Esophagus muscularis mucosa (tissue), 4 donors: ENCODE measurements at regions not wholly inside any gene's neighbourhood (a gene's known extent, or its start where the extent isn't known, plus 50 kb on each side); places are given as distances from the start of the nearest gene placed in this dataset.
"Not testable (repeated sequence)": the region's sequence is repeated elsewhere in the genome, so short reads cannot be mapped to it uniquely, and the experiment has no call there.

ENCODE experiments used
- DNase-seq: peaks from one replicate; pipeline ENCODE4 v3.0.0-alpha.2; 2017; ENCODE audit errors: extremely low spot score
- H3K27ac ChIP-seq, 4 donors: fragments of 200-600 bp; sonication (generic); replicated peaks in 1 of 4; 1 replicate in 3 of 4; 2 replicates in 1 of 4; pipeline ENCODE4 v1.5.1; 2016 to 2019; ENCODE audit warnings: mild to moderate bottlenecking in 1 of 4
- H3K27me3 ChIP-seq, 4 donors: fragments of 200-600 bp; sonication (generic); one replicate each; pipeline versions ENCODE4 v1.5.1 to v1.6.0; 2016 to 2019
- H3K36me3 ChIP-seq, 4 donors: fragments of 200-600 bp; sonication (generic); one replicate each; pipeline ENCODE4 v1.5.1; 2016 to 2019
- H3K4me1 ChIP-seq, 4 donors: fragments of 200-600 bp; sonication (generic); one replicate each; pipeline ENCODE4 v1.5.1; 2016 to 2019
- H3K4me3 ChIP-seq, 4 donors: fragments of 200-600 bp; sonication (generic); 1 replicate in 2 of 4; 2 replicates in 2 of 4; pipeline ENCODE4 v1.5.1; 2016 to 2019; ENCODE audit warnings: mild to moderate bottlenecking in 4 of 4, moderate library complexity in 1 of 4
- H3K9me3 ChIP-seq, 4 donors: fragments of 200-600 bp; sonication (generic); 1 replicate in 3 of 4; 2 replicates in 1 of 4; pipeline ENCODE4 v1.5.1; 2016 to 2019
- CTCF ChIP-seq, 3 experiments: fragments of 200-600 bp in 2 of 3; fragments of 450-650 bp in 1 of 3; sonication (generic) in 2 of 3; IDR thresholded peaks; one replicate each; pipeline ENCODE4 v1.5.1; 2017 to 2019; ENCODE audit warnings: antibody characterized with exemption in 3 of 3, mild to moderate bottlenecking in 2 of 3, moderate library complexity in 1 of 3
- EP300 ChIP-seq: sonication (generic); formaldehyde crosslinking; IDR thresholded peaks from one replicate; pipeline ENCODE4 v1.6.1; 2017; ENCODE audit warnings: antibody characterized with exemption
- POLR2A ChIP-seq: fragments of 450-650 bp; IDR thresholded peaks from one replicate; pipeline ENCODE4 v1.6.1; 2017; ENCODE audit warnings: antibody characterized with exemption, moderate library complexity, mild to moderate bottlenecking, low read depth
- POLR2AphosphoS5 ChIP-seq, 2 donors: sonication (generic); formaldehyde crosslinking; IDR thresholded peaks; one replicate each; pipeline ENCODE4 v1.6.1; 2017; ENCODE audit warnings: antibody characterized with exemption in 2 of 2
- WGBS: methylation state at CpG from one replicate; pipeline ENCODE4 v1.1.5; 2018; 5-methylcytosine and 5-hydroxymethylcytosine counted together
- intact Hi-C: fragments of 100-400 bp; cut with DNase I; formaldehyde crosslinking; loops from one replicate; pipeline ENCODE4 v1.15.1; 2023

GRCh38 chr4:64105903-64106302, 303.3 kb downstream of the TECRL start:
- WGBS: 48% methylated on average over 1 of the region's 1 CpG

GRCh38 chr4:64095398-64095797, 313.9 kb downstream of the TECRL start:
- Histone ChIP-seq H3K4me3 (no peak overlapping the region), H3K27me3 (no peaks in the 10 kb centered on the region), H3K9me3 (no peaks in the 10 kb centered on the region), H3K4me1 (no peaks in the 10 kb centered on the region), H3K36me3 (no peaks in the 10 kb centered on the region), H3K27ac (no peak overlapping the region)
- intact Hi-C loops: no loop called here
- DNase-seq: no peak
- TF ChIP-seq EP300: no peak
- TF ChIP-seq POLR2AphosphoS5 (IDR thresholded peaks at IDR 0.05): no peak
- no peak for TF ChIP-seq CTCF (IDR thresholded peaks at IDR 0.05)
- TF ChIP-seq POLR2A: no peak
- 33% methylated on average over 1 of the region's 1 CpG for whole genome bisulfite sequencing

More at GRCh38 chr4:64105903-64106302, 303.3 kb downstream of the TECRL start:
- H3K27ac ChIP-seq: no peak overlapping the region
- H3K36me3 ChIP-seq: no peaks in the 10 kb centered on the region
- H3K4me3 ChIP-seq: no peak overlapping the region
- H3K27me3 ChIP-seq: no peaks in the 10 kb centered on the region
- no peaks in the 10 kb centered on the region for H3K4me1 ChIP-seq
- no peaks in the 10 kb centered on the region for H3K9me3 ChIP-seq
- DNase-seq: no peak
- intact Hi-C loops: no loop called here
- no peak for TF ChIP-seq POLR2AphosphoS5 (IDR thresholded peaks at IDR 0.05)
- TF ChIP-seq EP300: no peak

- DNase-seq: no peak
- Histone ChIP-seq H3K27ac (no peak overlapping the region), H3K4me1 (no peaks in the 10 kb centered on the region), H3K27me3 (no peaks in the 10 kb centered on the region), H3K9me3 (no peaks in the 10 kb centered on the region), H3K36me3 (no peaks in the 10 kb centered on the region), H3K4me3 (no peak overlapping the region)
- intact Hi-C loops: no loop called here
- TF ChIP-seq EP300: no peak
- TF ChIP-seq POLR2A: no peak
- TF ChIP-seq CTCF (IDR thresholded peaks at IDR 0.05): no peak
- no peak for TF ChIP-seq POLR2AphosphoS5 (IDR thresholded peaks at IDR 0.05)
Measured at GRCh38 chr4:64079316-64079715, 329.9 kb downstream of the TECRL start.

- H3K27me3 ChIP-seq: no peaks in the 10 kb centered on the region
- no peaks in the 10 kb centered on the region for H3K4me1 ChIP-seq
- no peaks in the 10 kb centered on the region for H3K9me3 ChIP-seq
- TF ChIP-seq EP300: no peak
- TF ChIP-seq POLR2A: no peak
- TF ChIP-seq POLR2AphosphoS5 (IDR thresholded peaks at IDR 0.05): no peak
- TF ChIP-seq CTCF (IDR thresholded peaks at IDR 0.05): no peak
- DNase-seq: no peak
- WGBS: 59% methylated on average over 4 of the region's 4 CpGs
- no peak overlapping the region for H3K4me3 ChIP-seq
- H3K27ac ChIP-seq: no peak overlapping the region
- intact Hi-C loops: no loop called here
- H3K36me3 ChIP-seq: no peaks in the 10 kb centered on the region
Measured at GRCh38 chr4:64068096-64068495, 341.2 kb downstream of the TECRL start.

GRCh38 chr4:64062991-64063390, 346.3 kb downstream of the TECRL start:
- DNase-seq: no peak
- WGBS: 67% methylated on average over 1 of the region's 1 CpG
- Histone ChIP-seq H3K4me3 (no peak overlapping the region), H3K36me3 (no peaks in the 10 kb centered on the region), H3K27ac (no peak overlapping the region), H3K9me3 (no peaks in the 10 kb centered on the region), H3K4me1 (no peaks in the 10 kb centered on the region), H3K27me3 (no peaks in the 10 kb centered on the region)
- intact Hi-C loops: no loop called here
- no peak for TF ChIP-seq POLR2AphosphoS5 (IDR thresholded peaks at IDR 0.05)
- no peak for TF ChIP-seq CTCF (IDR thresholded peaks at IDR 0.05)
- no peak for TF ChIP-seq EP300
- TF ChIP-seq POLR2A: no peak

- H3K27ac ChIP-seq, intact Hi-C loops, H3K4me3 ChIP-seq, H3K36me3 ChIP-seq, DNase-seq, H3K9me3 ChIP-seq, H3K4me1 ChIP-seq, H3K27me3 ChIP-seq: not testable (repeated sequence)
- 92% methylated on average over 19 of the region's 23 CpGs for WGBS
Measured at GRCh38 chr4:64037033-64037432, 372.2 kb downstream of the TECRL start.
